GM23248 (cell line): ENCODE measurements at regions not wholly inside any gene's neighbourhood (a gene's known extent, or its start where the extent isn't known, plus 50 kb on each side); places are given as distances from the start of the nearest gene placed in this dataset.

Experiments
- EZH2 ChIP-seq: fragments of 200-600 bp; sonication (generic); IDR thresholded peaks from 2 replicates; pipeline ENCODE4 v1.6.1; 2018; ENCODE audit warnings: antibody characterized with exemption, mild to moderate bottlenecking; ENCODE audit not compliant: insufficient read depth, poor library complexity, severe bottlenecking
- EZH2phosphoT487 ChIP-seq: fragments of 200-600 bp; sonication (generic); IDR thresholded peaks from 2 replicates; pipeline ENCODE4 v1.6.1; 2018; ENCODE audit warnings: antibody characterized with exemption, moderate library complexity, mild to moderate bottlenecking, low read depth; ENCODE audit not compliant: insufficient read depth

DNA sequence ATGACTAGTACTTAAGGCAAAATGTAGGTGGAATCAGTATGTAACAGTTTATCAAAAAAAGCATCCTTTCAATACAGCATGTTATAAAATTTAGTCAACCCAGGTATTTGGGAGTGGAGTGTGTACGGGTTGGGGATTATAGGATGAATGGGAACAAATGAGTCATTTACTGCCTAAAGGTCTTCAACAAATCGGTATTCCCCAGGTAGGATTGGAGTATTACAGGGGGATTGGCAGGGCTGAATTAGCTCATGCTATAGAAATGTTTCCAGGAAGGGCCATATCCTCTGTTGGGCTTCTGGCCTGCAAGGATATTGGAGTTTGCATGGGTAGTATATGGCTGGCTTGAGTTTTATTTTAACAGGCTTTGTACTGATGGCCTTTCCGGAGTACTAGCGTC, 723.7 kb downstream of the SORCS1 start:
- no peak for TF ChIP-seq EZH2phosphoT487
- no peak for TF ChIP-seq EZH2
